HCT116 (cell line): ENCODE measurements at regions not wholly inside any gene's neighbourhood (a gene's known extent, or its start where the extent isn't known, plus 50 kb on each side); places are given as distances from the start of the nearest gene placed in this dataset.

Experiments
- ATAC-seq: fragments of 200-7000 bp; cut with Tn5 transposase; 2 replicates; pipeline ENCODE4 v1.9.1; 2020; ENCODE audit warnings: mild to moderate bottlenecking, moderate library complexity
- BruUV-seq: library from RNA; stranded (reverse); fragments of 400-500 nt; replicated peaks from 2 replicates; lab custom pipeline; 2021; lab: Mats Ljungman, UMichigan
- CTCF ChIA-PET: fragments of 300-600 bp; sonication (Branson Sonifier 250); formaldehyde crosslinking; loops from one replicate; lab custom pipeline; 2021; ENCODE audit warnings: antibody characterized with exemption; lab: Charles Lee
- POLR2A ChIA-PET: fragments of 300-600, 350-600 bp; sonication (Branson Sonifier 250); formaldehyde crosslinking; loops from one replicate; lab custom pipeline; 2021; ENCODE audit warnings: antibody characterized with exemption; lab: Charles Lee
- RAD21 ChIA-PET, 2 experiments: fragments of 300-600 bp; sonication (Branson Sonifier 250); formaldehyde crosslinking; loops; one replicate each; lab custom pipeline; 2023; ENCODE audit warnings: low total read pairs in 2 of 2; ENCODE audit not compliant: uncharacterized antibody in 2 of 2, unreplicated experiment in 2 of 2, low non-redundant PET in 1 of 2; lab: Charles Lee
- DNase-seq: peaks from one replicate; pipeline ENCODE4 v3.0.0-alpha.2; 2010; ENCODE audit warnings: low read depth, low spot score
- H2AFZ ChIP-seq: fragments of 200-600 bp; shearing (Covaris generic), sonication (generic); 2 replicates; pipeline ENCODE4 v1.6.1; 2017; ENCODE audit warnings: low read depth, mixed run types, mixed read lengths, antibody characterized with exemption, low read length; ENCODE audit not compliant: poor library complexity, severe bottlenecking
- H3K27ac ChIP-seq: 2 replicates; pipeline ENCODE4 v1.5.1; 2012; ENCODE audit warnings: low read depth, low read length
- H3K27me3 ChIP-seq: fragments of 200-600 bp; sonication (generic); 2 replicates; pipeline ENCODE4 v1.6.1; 2016; ENCODE audit warnings: mixed run types, low read length, mixed read lengths; ENCODE audit not compliant: insufficient read depth
- H3K36me3 ChIP-seq, 2 experiments: fragments of 200-500 bp in 1 of 2; fragments of 200-600 bp in 1 of 2; sonication (Bioruptor generic) in 1 of 2; sonication (generic) in 1 of 2; 2 replicates each; pipeline versions ENCODE4 v1.5.1 to v1.6.1; 2014 to 2016; ENCODE audit warnings: low read length in 2 of 2, inconsistent platforms in 1 of 2, mixed read lengths in 1 of 2, mixed run types in 1 of 2; ENCODE audit not compliant: insufficient read depth in 2 of 2, control insufficient read depth in 1 of 2
- H3K4me1 ChIP-seq, 2 experiments: fragments of 200-600 bp in 1 of 2; sonication (generic) in 1 of 2; 2 replicates each; pipeline versions ENCODE4 v1.5.1 to v1.6.1; 2012 to 2017; ENCODE audit warnings: low read length in 2 of 2, inconsistent platforms in 1 of 2, mild to moderate bottlenecking in 1 of 2, mixed read lengths in 1 of 2, mixed run types in 1 of 2, moderate library complexity in 1 of 2; ENCODE audit not compliant: insufficient read depth in 2 of 2, control insufficient read depth in 1 of 2
- H3K4me2 ChIP-seq: fragments of 200-600 bp; sonication (generic); 2 replicates; pipeline ENCODE4 v1.6.1; 2017; ENCODE audit warnings: mixed run types, low read length, mixed read lengths
- H3K4me3 ChIP-seq, 2 experiments: fragments of 200-600 bp in 1 of 2; sonication (generic) in 1 of 2; replicated peaks in 1 of 2; 2 replicates each; pipeline ENCODE4 v1.5.1; 2011 to 2016; ENCODE audit warnings: low read length in 2 of 2, control low read depth in 1 of 2, low read depth in 1 of 2, mild to moderate bottlenecking in 1 of 2, mixed read lengths in 1 of 2, mixed run types in 1 of 2
- H3K79me2 ChIP-seq: fragments of 200-600 bp; sonication (generic); 2 replicates; pipeline ENCODE4 v1.6.1; 2017; ENCODE audit warnings: mild to moderate bottlenecking, mixed run types, low read length, moderate library complexity, mixed read lengths; ENCODE audit not compliant: insufficient read depth
- H3K9ac ChIP-seq: fragments of 200-600 bp; sonication (generic); 2 replicates; pipeline ENCODE4 v1.6.1; 2016; ENCODE audit warnings: low read length, mixed read lengths
- H3K9me2 ChIP-seq: fragments of 200-600 bp; sonication (generic), shearing (Covaris generic); 2 replicates; pipeline ENCODE4 v1.6.1; 2017; ENCODE audit warnings: mixed run types, mild to moderate bottlenecking, moderate library complexity; ENCODE audit not compliant: insufficient read depth
- H3K9me3 ChIP-seq, 2 experiments: fragments of 200-500 bp in 1 of 2; fragments of 200-600 bp in 1 of 2; sonication (Bioruptor generic) in 1 of 2; sonication (generic) in 1 of 2; 2 replicates each; pipeline ENCODE4 v1.6.1; 2014 to 2017; ENCODE audit warnings: low read length in 2 of 2, mixed read lengths in 2 of 2, inconsistent platforms in 1 of 2, low read depth in 1 of 2, mild to moderate bottlenecking in 1 of 2, mixed run types in 1 of 2, moderate library complexity in 1 of 2; ENCODE audit not compliant: control insufficient read depth in 1 of 2, insufficient read depth in 1 of 2
- H4K20me1 ChIP-seq: fragments of 200-600 bp; sonication (generic), shearing (Covaris generic); 2 replicates; pipeline ENCODE4 v1.6.1; 2017; ENCODE audit warnings: mixed run types, mild to moderate bottlenecking, moderate library complexity; ENCODE audit not compliant: insufficient read depth
- CEBPB ChIP-seq: IDR thresholded peaks from 2 replicates; pipeline ENCODE4 v1.6.1; 2012; ENCODE audit warnings: low read depth
- EGR1 ChIP-seq: IDR thresholded peaks from 2 replicates; pipeline ENCODE4 v1.6.1; 2012; ENCODE audit warnings: low read depth
- EZH2 ChIP-seq: fragments of 200-600 bp; sonication (generic); IDR thresholded peaks from 2 replicates; pipeline ENCODE4 v1.6.1; 2017; ENCODE audit warnings: antibody characterized with exemption, mixed run types
- FOSL1 ChIP-seq: IDR thresholded peaks from 2 replicates; pipeline ENCODE4 v1.6.1; 2012; ENCODE audit warnings: low read depth
- POLR2A ChIP-seq: IDR thresholded peaks from 2 replicates; pipeline ENCODE4 v1.7.0; 2011; ENCODE audit warnings: borderline replicate concordance; ENCODE audit not compliant: insufficient read depth, insufficient read length; ENCODE audit errors: extremely low read depth
- RAD21 ChIP-seq: IDR thresholded peaks from 2 replicates; pipeline ENCODE4 v1.6.1; 2012; ENCODE audit warnings: low read depth, mild to moderate bottlenecking
- SIN3A ChIP-seq: IDR thresholded peaks from 2 replicates; pipeline ENCODE4 v1.6.1; 2012; ENCODE audit warnings: low read depth
- SP1 ChIP-seq: IDR thresholded peaks from 2 replicates; pipeline ENCODE4 v1.6.1; 2012; ENCODE audit warnings: low read depth
- YY1 ChIP-seq: IDR thresholded peaks from 2 replicates; pipeline ENCODE4 v1.6.1; 2011; ENCODE audit warnings: low read length, low read depth, moderate library complexity, mild to moderate bottlenecking; ENCODE audit not compliant: insufficient replicate concordance; ENCODE audit errors: extremely low read depth
- ZFX ChIP-seq: fragments of 450-650 bp; IDR thresholded peaks from 2 replicates; pipeline ENCODE4 v1.6.1; 2017
- ZNF274 ChIP-seq: fragments of 200-500 bp; sonication (Bioruptor generic); IDR thresholded peaks from 2 replicates; pipeline ENCODE4 v1.6.1; 2014; ENCODE audit warnings: mild to moderate bottlenecking, low read depth, low read length, inconsistent platforms
- intact Hi-C: fragments of 100-400 bp; cut with micrococcal nuclease; formaldehyde crosslinking; loops from 2 replicates; pipeline ENCODE4 v1.10.0; 2022
- TF ChIP-seq, protein P1 (sequence below): IDR thresholded peaks from 2 replicates; pipeline ENCODE4 v1.6.1; 2012
- TF ChIP-seq, protein P2 (sequence below): IDR thresholded peaks from 2 replicates; pipeline ENCODE4 v1.6.1; 2012
- TF ChIP-seq, protein P3 (sequence below), 3 experiments: fragments of 200-600 bp in 1 of 3; sonication (generic) in 1 of 3; IDR thresholded peaks in 2 of 3; conservative IDR thresholded peaks in 1 of 3; 2 replicates each; pipeline ENCODE4 v1.5.1; 2012 to 2017; ENCODE audit warnings: low read depth in 2 of 3, low read length in 2 of 3, antibody characterized with exemption in 1 of 3, borderline replicate concordance in 1 of 3, control low read depth in 1 of 3, mild to moderate bottlenecking in 1 of 3, mixed read lengths in 1 of 3, mixed run types in 1 of 3, moderate library complexity in 1 of 3; ENCODE audit not compliant: insufficient read depth in 1 of 3
- TF ChIP-seq, protein P4 (sequence below): IDR thresholded peaks from 2 replicates; pipeline ENCODE4 v1.6.1; 2011; ENCODE audit warnings: mild to moderate bottlenecking, low read length, moderate library complexity; ENCODE audit not compliant: insufficient replicate concordance; ENCODE audit errors: extremely low read depth

DNA sequence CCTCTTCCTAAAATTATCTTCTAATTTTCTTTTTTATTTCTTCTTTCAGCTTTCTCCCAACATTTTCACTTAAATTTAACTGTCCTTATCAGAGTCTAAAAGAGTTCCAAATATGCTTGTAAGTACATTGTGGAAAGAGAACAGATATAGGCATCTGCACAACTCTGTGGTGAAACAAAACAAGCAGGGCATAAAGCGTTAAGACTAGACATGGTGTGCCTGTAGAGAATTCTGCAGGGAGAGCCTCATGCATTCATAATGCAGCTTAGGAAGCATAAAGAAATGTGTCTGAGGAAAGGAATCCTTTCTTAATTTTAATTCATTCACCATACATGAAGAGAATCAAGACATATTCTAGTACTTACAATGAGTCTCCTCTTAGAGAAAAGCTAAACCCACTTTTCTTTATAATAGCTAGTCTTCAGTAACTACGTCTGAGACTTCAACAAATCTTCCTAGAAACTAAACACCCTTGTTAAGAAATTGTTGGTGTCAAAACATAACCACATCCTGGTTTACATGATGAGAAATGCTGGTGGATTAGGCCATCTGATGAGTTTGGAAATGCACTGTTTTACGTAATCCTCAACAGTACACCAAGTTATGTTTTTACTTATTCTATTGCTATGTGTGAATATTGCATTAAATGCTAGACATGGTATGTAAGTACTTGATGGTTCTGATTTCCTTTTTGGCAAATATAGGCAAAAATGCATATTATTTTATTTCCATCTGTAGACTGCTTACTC lies 307.8 kb upstream of the GIMD1 start:
- no peaks in the 10 kb centered on the region for H3K9me3 ChIP-seq
- no peaks in the 10 kb centered on the region for H3K4me1 ChIP-seq
- no peaks in the 10 kb centered on the region for H4K20me1 ChIP-seq
- TF ChIP-seq RAD21 (no peak), POLR2A (no peak)
- BruUV-seq = no TSS peak
- no peak overlapping the region for H3K9ac ChIP-seq
- no peaks in the 10 kb centered on the region for H3K36me3 ChIP-seq
- ChIA-PET POLR2A (no interaction called here), CTCF (no interaction called here), RAD21 (no interaction called here)
- H3K4me2 ChIP-seq = no peak overlapping the region
- no peak overlapping the region for H3K4me3 ChIP-seq
- intact Hi-C loops = no loop called here
- no peaks in the 10 kb centered on the region for H3K9me2 ChIP-seq
- H3K27me3 ChIP-seq = no peaks in the 10 kb centered on the region
- ATAC-seq = no peak
- no peak overlapping the region for H2AFZ ChIP-seq
- H3K79me2 ChIP-seq = no peaks in the 10 kb centered on the region
- H3K27ac ChIP-seq = no peak overlapping the region
- DNase-seq = no peak

DNA sequence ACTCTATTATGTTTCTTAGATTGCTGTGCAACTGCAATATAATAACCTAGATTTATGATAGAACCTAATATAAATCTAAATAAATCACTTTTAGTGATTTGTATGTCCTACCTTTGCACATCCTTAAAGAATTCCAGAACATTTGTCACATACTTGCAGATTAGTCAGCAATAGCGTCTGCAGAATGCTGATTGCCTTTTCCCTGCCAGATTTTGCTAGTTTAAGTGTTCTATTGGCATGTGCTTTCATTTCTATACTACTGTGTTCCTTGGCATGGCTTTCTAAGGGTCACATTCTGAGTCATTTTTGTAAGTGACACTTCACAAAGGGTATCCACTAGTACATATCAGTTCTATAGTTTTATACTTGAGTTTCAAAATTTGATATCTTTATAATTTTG lies 303.1 kb upstream of the GIMD1 start:
- ChIA-PET POLR2A (no interaction called here), RAD21 (no interaction called here), CTCF (no interaction called here)
- Histone ChIP-seq H3K27me3 (no peaks in the 10 kb centered on the region), H2AFZ (no peak overlapping the region), H3K9ac (no peak overlapping the region), H3K27ac (no peak overlapping the region), H3K36me3 (no peaks in the 10 kb centered on the region), H3K9me2 (no peaks in the 10 kb centered on the region), H4K20me1 (no peaks in the 10 kb centered on the region), H3K4me1 (no peaks in the 10 kb centered on the region), H3K4me3 (no peak overlapping the region), H3K79me2 (no peaks in the 10 kb centered on the region), H3K9me3 (no peaks in the 10 kb centered on the region), H3K4me2 (no peak overlapping the region)
- TF ChIP-seq SIN3A (no peak), EZH2 (no peak), FOSL1 (no peak), CEBPB (no peak), EGR1 (no peak), ZFX (no peak), SP1 (no peak), ZNF274 (no peak), YY1 (no peak)
- TF ChIP-seq, protein P1, sequence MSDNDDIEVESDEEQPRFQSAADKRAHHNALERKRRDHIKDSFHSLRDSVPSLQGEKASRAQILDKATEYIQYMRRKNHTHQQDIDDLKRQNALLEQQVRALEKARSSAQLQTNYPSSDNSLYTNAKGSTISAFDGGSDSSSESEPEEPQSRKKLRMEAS = no peak
- TF ChIP-seq, protein P2, sequence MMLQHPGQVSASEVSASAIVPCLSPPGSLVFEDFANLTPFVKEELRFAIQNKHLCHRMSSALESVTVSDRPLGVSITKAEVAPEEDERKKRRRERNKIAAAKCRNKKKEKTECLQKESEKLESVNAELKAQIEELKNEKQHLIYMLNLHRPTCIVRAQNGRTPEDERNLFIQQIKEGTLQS = no peak
- TF ChIP-seq, protein P3, sequence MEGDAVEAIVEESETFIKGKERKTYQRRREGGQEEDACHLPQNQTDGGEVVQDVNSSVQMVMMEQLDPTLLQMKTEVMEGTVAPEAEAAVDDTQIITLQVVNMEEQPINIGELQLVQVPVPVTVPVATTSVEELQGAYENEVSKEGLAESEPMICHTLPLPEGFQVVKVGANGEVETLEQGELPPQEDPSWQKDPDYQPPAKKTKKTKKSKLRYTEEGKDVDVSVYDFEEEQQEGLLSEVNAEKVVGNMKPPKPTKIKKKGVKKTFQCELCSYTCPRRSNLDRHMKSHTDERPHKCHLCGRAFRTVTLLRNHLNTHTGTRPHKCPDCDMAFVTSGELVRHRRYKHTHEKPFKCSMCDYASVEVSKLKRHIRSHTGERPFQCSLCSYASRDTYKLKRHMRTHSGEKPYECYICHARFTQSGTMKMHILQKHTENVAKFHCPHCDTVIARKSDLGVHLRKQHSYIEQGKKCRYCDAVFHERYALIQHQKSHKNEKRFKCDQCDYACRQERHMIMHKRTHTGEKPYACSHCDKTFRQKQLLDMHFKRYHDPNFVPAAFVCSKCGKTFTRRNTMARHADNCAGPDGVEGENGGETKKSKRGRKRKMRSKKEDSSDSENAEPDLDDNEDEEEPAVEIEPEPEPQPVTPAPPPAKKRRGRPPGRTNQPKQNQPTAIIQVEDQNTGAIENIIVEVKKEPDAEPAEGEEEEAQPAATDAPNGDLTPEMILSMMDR (IDR thresholded peaks at IDR 0.05 in 2 of 3, conservative IDR thresholded peaks at IDR 0.05 in 1 of 3; ENCODE audit: borderline replicate concordance in 1 of 3, insufficient read depth in 1 of 3, low read depth in 2 of 3, low read length in 2 of 3) = no peak
- TF ChIP-seq, protein P4, sequence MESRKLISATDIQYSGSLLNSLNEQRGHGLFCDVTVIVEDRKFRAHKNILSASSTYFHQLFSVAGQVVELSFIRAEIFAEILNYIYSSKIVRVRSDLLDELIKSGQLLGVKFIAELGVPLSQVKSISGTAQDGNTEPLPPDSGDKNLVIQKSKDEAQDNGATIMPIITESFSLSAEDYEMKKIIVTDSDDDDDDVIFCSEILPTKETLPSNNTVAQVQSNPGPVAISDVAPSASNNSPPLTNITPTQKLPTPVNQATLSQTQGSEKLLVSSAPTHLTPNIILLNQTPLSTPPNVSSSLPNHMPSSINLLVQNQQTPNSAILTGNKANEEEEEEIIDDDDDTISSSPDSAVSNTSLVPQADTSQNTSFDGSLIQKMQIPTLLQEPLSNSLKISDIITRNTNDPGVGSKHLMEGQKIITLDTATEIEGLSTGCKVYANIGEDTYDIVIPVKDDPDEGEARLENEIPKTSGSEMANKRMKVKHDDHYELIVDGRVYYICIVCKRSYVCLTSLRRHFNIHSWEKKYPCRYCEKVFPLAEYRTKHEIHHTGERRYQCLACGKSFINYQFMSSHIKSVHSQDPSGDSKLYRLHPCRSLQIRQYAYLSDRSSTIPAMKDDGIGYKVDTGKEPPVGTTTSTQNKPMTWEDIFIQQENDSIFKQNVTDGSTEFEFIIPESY = no peak
- intact Hi-C loops = no loop called here
- DNase-seq (no peak), ATAC-seq (no peak)
- no TSS peak for BruUV-seq
